Smooth muscle cell (in vitro differentiated cells): ENCODE measurements at regions not wholly inside any gene's neighbourhood (a gene's known extent, or its start where the extent isn't known, plus 50 kb on each side); places are given as distances from the start of the nearest gene placed in this dataset.

Experiments
- DNase-seq: peaks from one replicate; lab custom pipeline; 2025; ENCODE audit not compliant: unreplicated experiment; lab: John Stamatoyannopoulos, UW
- H2AFZ ChIP-seq: fragments of 200-600 bp; sonication (generic); 2 replicates; pipeline ENCODE4 v1.6.0; 2016; ENCODE audit warnings: antibody characterized with exemption, low read depth, mild to moderate bottlenecking
- H3F3A ChIP-seq: fragments of 200-600 bp; sonication (generic); 2 replicates; pipeline ENCODE4 v1.6.0; 2017; ENCODE audit warnings: antibody characterized with exemption, low read depth
- H3K27ac ChIP-seq: fragments of 200-600 bp; sonication (generic); 2 replicates; pipeline ENCODE4 v1.5.1; 2016; ENCODE audit warnings: low read depth, mild to moderate bottlenecking
- H3K27me3 ChIP-seq: fragments of 200-600 bp; sonication (generic); 2 replicates; pipeline ENCODE4 v1.6.1; 2016; ENCODE audit warnings: low read depth, mild to moderate bottlenecking
- H3K36me3 ChIP-seq: fragments of 200-600 bp; sonication (generic); 2 replicates; pipeline ENCODE4 v1.5.1; 2016; ENCODE audit warnings: low read depth
- H3K4me1 ChIP-seq: fragments of 200-600 bp; sonication (generic); 2 replicates; pipeline ENCODE4 v1.5.1; 2016; ENCODE audit warnings: low read depth
- H3K4me2 ChIP-seq: fragments of 200-600 bp; sonication (generic); 2 replicates; pipeline ENCODE4 v1.6.0; 2016; ENCODE audit warnings: mild to moderate bottlenecking
- H3K4me3 ChIP-seq: fragments of 200-600 bp; sonication (generic); 2 replicates; pipeline ENCODE4 v1.5.1; 2016; ENCODE audit warnings: mild to moderate bottlenecking
- H3K79me2 ChIP-seq: fragments of 200-600 bp; sonication (generic); 2 replicates; pipeline ENCODE4 v1.6.0; 2016; ENCODE audit warnings: low read depth, mild to moderate bottlenecking
- H3K9ac ChIP-seq: fragments of 200-600 bp; sonication (generic); 2 replicates; pipeline ENCODE4 v1.6.0; 2016; ENCODE audit warnings: low read depth
- H3K9me3 ChIP-seq: fragments of 200-600 bp; sonication (generic); replicated peaks from 2 replicates; pipeline ENCODE4 v1.5.1; 2016; ENCODE audit warnings: low read depth
- H4K20me1 ChIP-seq: fragments of 200-600 bp; sonication (generic); 2 replicates; pipeline ENCODE4 v1.6.0; 2016; ENCODE audit warnings: low read depth
- CTCF ChIP-seq: fragments of 200-600 bp; sonication (generic); IDR thresholded peaks from 2 replicates; pipeline ENCODE4 v1.5.1; 2017; ENCODE audit warnings: borderline replicate concordance, mild to moderate bottlenecking, antibody characterized with exemption; ENCODE audit not compliant: insufficient read depth, poor library complexity, severe bottlenecking
- WGBS: methylation state at CpG from one replicate; pipeline ENCODE4 v1.1.7; 2016; ENCODE audit warnings: low lambda C conversion rate; 5-methylcytosine and 5-hydroxymethylcytosine counted together

GRCh38 chr5:17806818-17807468 lies 172.7 kb downstream of the TAF11L14 start:
- no peak overlapping the region for H2AFZ ChIP-seq
- TF ChIP-seq CTCF = no peak
- DNase-seq = no peak

GRCh38 chr5:17808566-17808965 lies 174.3 kb downstream of the TAF11L14 start:
- Histone ChIP-seq H3K4me3 (no peak overlapping the region), H3K9me3 (no peaks in the 10 kb centered on the region), H3K4me2 (no peak overlapping the region), H3K27me3 (peaks cover 23% of the 10 kb centered on the region), H4K20me1 (no peaks in the 10 kb centered on the region), H3K27ac (no peak overlapping the region), H3K36me3 (no peaks in the 10 kb centered on the region), H3F3A (no peaks in the 10 kb centered on the region), H3K9ac (no peak overlapping the region), H2AFZ (no peak overlapping the region), H3K79me2 (no peaks in the 10 kb centered on the region), H3K4me1 (peaks cover 3% of the 10 kb centered on the region)
- DNase-seq = no peak
- no peak for TF ChIP-seq CTCF
- WGBS = 77% methylated on average over 2 of the region's 2 CpGs

More at GRCh38 chr5:17806818-17807468, 172.7 kb downstream of the TAF11L14 start:
- H3K4me3 ChIP-seq = no peak overlapping the region
- peaks cover 19% of the 10 kb centered on the region for H3K4me1 ChIP-seq
- no peaks in the 10 kb centered on the region for H3K9me3 ChIP-seq
- H3K27me3 ChIP-seq = peaks cover 25% of the 10 kb centered on the region
- H3K27ac ChIP-seq = no peak overlapping the region
- H3F3A ChIP-seq = no peaks in the 10 kb centered on the region
- WGBS = 87% methylated on average over 5 of the region's 5 CpGs
- H3K79me2 ChIP-seq = no peaks in the 10 kb centered on the region
- H4K20me1 ChIP-seq = no peaks in the 10 kb centered on the region
- no peak overlapping the region for H3K4me2 ChIP-seq
- no peak overlapping the region for H3K9ac ChIP-seq
- no peaks in the 10 kb centered on the region for H3K36me3 ChIP-seq

- no peak for DNase-seq
- Histone ChIP-seq H3K27me3 (peaks cover 23% of the 10 kb centered on the region), H3K9me3 (no peaks in the 10 kb centered on the region), H3K4me1 (no peaks in the 10 kb centered on the region), H3K79me2 (no peaks in the 10 kb centered on the region), H4K20me1 (no peaks in the 10 kb centered on the region), H3F3A (no peaks in the 10 kb centered on the region), H3K27ac (no peak overlapping the region), H3K4me2 (no peak overlapping the region), H3K9ac (no peak overlapping the region), H2AFZ (no peak overlapping the region), H3K4me3 (no peak overlapping the region), H3K36me3 (no peaks in the 10 kb centered on the region)
- TF ChIP-seq CTCF = no peak
- WGBS = 93% methylated on average over 1 of the region's 1 CpG
These were observed 176.5 kb downstream of the TAF11L14 start for GRCh38 chr5:17810734-17811133.

GRCh38 chr5:17813214-17813613 lies 179.0 kb downstream of the TAF11L14 start:
- H3K4me3 ChIP-seq = no peak overlapping the region
- TF ChIP-seq CTCF = no peak
- H2AFZ ChIP-seq = no peak overlapping the region
- H3K36me3 ChIP-seq = no peaks in the 10 kb centered on the region
- no peaks in the 10 kb centered on the region for H4K20me1 ChIP-seq
- DNase-seq = no peak
- WGBS = 75% methylated on average over 5 of the region's 5 CpGs
- H3K4me1 ChIP-seq = no peaks in the 10 kb centered on the region
- H3K79me2 ChIP-seq = no peaks in the 10 kb centered on the region
- no peaks in the 10 kb centered on the region for H3F3A ChIP-seq
- H3K4me2 ChIP-seq = no peak overlapping the region
- H3K27ac ChIP-seq = no peak overlapping the region
- H3K27me3 ChIP-seq = peaks cover 14% of the 10 kb centered on the region
- H3K9me3 ChIP-seq = no peaks in the 10 kb centered on the region
- H3K9ac ChIP-seq = no peak overlapping the region
